ENCODE measurements at regions not wholly inside any gene's neighbourhood (a gene's known extent, or its start where the extent isn't known, plus 50 kb on each side); places are given as distances from the start of the nearest gene placed in this dataset.

DNA sequence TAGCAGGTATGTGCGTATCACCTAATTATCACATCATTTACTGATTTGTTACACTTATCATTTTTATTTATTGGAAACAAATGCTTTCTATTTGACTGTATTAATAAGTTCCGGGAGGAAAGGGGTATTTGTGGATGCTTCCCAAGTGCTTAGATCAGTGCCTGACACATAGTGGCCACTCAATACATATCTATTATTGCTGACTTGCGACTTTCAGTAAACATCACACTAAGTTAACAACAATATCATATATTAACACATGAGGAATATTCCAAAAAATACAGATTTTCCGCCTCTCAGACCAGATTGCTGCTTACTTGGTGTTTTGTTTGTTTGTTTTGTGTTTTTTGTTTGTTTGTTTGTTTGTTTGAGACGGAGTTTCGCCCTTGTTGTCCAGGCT is 52.6 kb upstream of the ZFP42 start:
- TF ChIP-seq, protein P1, sequence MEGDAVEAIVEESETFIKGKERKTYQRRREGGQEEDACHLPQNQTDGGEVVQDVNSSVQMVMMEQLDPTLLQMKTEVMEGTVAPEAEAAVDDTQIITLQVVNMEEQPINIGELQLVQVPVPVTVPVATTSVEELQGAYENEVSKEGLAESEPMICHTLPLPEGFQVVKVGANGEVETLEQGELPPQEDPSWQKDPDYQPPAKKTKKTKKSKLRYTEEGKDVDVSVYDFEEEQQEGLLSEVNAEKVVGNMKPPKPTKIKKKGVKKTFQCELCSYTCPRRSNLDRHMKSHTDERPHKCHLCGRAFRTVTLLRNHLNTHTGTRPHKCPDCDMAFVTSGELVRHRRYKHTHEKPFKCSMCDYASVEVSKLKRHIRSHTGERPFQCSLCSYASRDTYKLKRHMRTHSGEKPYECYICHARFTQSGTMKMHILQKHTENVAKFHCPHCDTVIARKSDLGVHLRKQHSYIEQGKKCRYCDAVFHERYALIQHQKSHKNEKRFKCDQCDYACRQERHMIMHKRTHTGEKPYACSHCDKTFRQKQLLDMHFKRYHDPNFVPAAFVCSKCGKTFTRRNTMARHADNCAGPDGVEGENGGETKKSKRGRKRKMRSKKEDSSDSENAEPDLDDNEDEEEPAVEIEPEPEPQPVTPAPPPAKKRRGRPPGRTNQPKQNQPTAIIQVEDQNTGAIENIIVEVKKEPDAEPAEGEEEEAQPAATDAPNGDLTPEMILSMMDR (IDR thresholded peaks at IDR 0.05; ENCODE audit: low read depth, low read length): no peak
- in situ Hi-C loops (cut with HindIII; ENCODE audit: low sequenced_read_pairs): no loop called here
- no peak for DNase-seq (ENCODE audit: low read depth, low spot score)
- no peak overlapping the region for H3K4me3 ChIP-seq (ENCODE audit: low read depth, low read length)

DNA sequence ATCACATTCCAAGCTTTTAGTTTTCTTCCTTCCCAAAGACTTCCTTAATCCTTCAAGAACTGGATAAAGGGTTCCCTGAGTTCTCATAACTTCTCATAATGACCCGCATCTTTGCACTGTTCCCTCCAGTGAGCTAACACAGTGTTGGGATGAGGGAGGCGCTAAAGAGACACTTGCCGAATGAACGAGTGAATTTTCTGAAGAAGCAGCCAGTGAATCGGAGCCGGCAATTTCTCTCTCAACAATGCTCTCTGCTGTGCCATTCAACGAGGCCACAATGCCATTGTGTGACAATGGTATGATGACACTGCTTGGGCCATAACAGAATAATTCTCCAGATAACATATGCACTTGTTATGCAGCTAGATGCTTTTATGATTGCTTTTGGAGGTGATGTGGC is 51.4 kb upstream of the ZFP42 start:
- H3K4me3 ChIP-seq (ENCODE audit: low read depth, low read length): no peak overlapping the region
- in situ Hi-C loops (cut with HindIII; ENCODE audit: low sequenced_read_pairs): no loop called here
- TF ChIP-seq, protein P1 (IDR thresholded peaks at IDR 0.05; ENCODE audit: low read depth, low read length): no peak
- no peak for DNase-seq (ENCODE audit: low read depth, low spot score)

All from astrocyte of the spinal cord (primary cell).